Pancreas (tissue), 10 donors: ENCODE measurements at regions not wholly inside any gene's neighbourhood (a gene's known extent, or its start where the extent isn't known, plus 50 kb on each side); places are given as distances from the start of the nearest gene placed in this dataset.

Experiments used
- ATAC-seq, 4 donors: fragments of 200-7000 bp; cut with Tn5 transposase; one replicate each; pipeline versions ENCODE4 v1.8.0 to v1.9.1; 2020; ENCODE audit warnings: mild to moderate bottlenecking in 4 of 4, moderate library complexity in 4 of 4
- DNase-seq, 6 donors: peaks; one replicate each; pipeline ENCODE4 v3.0.0-alpha.2; 2020
- FAIRE-seq: peaks from 2 replicates; lab custom pipeline; 2012; peaks lifted over from hg19 to GRCh38; lab: Jason Lieb, UNC
- H3K27ac ChIP-seq, 4 donors: fragments of 200-600 bp; sonication (generic); 1 replicate in 3 of 4; 2 replicates in 1 of 4; pipeline versions ENCODE4 v1.5.0 to v1.8.0; 2020
- H3K27me3 ChIP-seq, 4 donors: fragments of 200-600 bp; one replicate each; pipeline ENCODE4 v1.8.0; 2021
- H3K36me3 ChIP-seq, 3 donors: fragments of 200-600 bp; sonication (generic) in 1 of 3; one replicate each; pipeline versions ENCODE4 v1.5.0 to v1.8.0; 2020 to 2021
- H3K4me1 ChIP-seq, 3 donors: fragments of 200-600 bp; one replicate each; pipeline ENCODE4 v1.8.0; 2021
- H3K4me3 ChIP-seq, 4 donors: fragments of 200-600 bp; sonication (generic) in 2 of 4; one replicate each; pipeline versions ENCODE4 v1.5.0 to v1.8.0; 2020 to 2021
- H3K9me3 ChIP-seq, 4 donors: fragments of 200-600 bp; one replicate each; pipeline ENCODE4 v1.8.0; 2021
- CTCF ChIP-seq, 4 donors: fragments of 200-600 bp; sonication (generic) in 3 of 4; IDR thresholded peaks; one replicate each; pipeline versions ENCODE4 v1.5.0 to v1.8.0; 2021; ENCODE audit warnings: antibody characterized with exemption in 4 of 4
- WGBS, 2 donors: extraction: QIAGEN DNeasy Blood & Tissue Kit; methylation state at CpG; one replicate each; pipeline ENCODE4 v1.1.7; 2013; 5-methylcytosine and 5-hydroxymethylcytosine counted together
- intact Hi-C, 3 donors: fragments of 100-400 bp; cut with DNase I; formaldehyde crosslinking; loops; one replicate each; pipeline versions ENCODE4 v1.11.1 to v1.14.2; 2022
- donor health status: healthy with polysubstance abuse.
- donor health status: DM: no; HTN: no; CAD: no; lungs with moderate emphysema.
- donor health status: DM: no; HTN: no; CAD: no.
- donor health status: control.
- donor health status: control.
- donor health status: Bipolar disorder and iron deficiency.
- donor health status: DM: yes; HTN: yes; CAD: no.
- donor health status: DM: no; HTN: no; CAD: no.
- donor health status: DM: no; HTN: no; CAD: no.
- donor health status: DM: yes; HTN: yes; CAD: no.

DNA sequence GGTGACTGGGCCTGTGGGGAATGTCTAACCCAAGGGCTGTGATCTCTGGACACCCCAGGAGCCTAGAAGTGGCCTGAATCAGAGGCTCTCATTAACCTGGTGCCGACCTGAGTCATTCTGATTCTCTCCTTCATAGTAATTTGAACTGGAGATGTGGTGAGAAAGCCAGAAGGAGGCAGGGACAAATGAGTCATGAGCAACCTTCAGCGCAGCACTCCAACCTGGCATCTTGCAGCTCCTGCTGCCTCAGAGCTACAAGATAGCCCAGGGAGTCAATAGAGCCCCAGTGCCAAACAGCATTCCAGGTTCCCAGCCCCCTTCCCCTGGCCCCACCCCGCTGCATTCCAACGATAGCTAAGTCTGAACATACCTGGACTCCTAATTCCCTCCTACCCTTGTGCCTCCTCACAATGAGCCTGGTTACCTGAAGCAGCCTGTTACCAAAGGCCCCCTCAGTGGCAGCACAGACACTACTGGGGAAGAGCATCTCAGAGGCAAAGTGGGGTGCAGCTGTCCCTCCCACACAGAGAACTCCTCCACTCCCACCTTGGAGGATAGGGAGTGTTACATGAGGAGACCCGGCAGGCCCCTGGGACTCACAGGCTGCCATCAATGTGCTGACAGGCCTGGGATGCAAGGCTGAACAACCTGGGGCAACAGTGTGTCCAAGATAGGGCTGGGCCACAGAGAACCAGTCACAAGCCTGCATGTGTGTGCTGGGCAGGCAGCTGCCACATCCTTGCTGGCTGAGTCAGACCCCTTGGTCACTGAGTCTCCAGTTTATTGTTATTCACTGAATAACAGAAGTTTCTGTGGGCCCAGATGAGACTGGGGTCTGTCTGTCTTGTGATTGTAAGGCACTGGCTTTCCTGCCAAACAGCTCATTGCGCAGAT, 76.8 kb upstream of the LEP start:
- intact Hi-C loops, result no loop called here
- Histone ChIP-seq H3K4me3 (no peak overlapping the region), H3K27ac (no peak overlapping the region), H3K4me1 (peaks cover 0 to 3% (median 0%) of the 10 kb centered on the region in 3 donors), H3K36me3 (no peaks in the 10 kb centered on the region), H3K27me3 (peaks cover 0 to 3% (median 0%) of the 10 kb centered on the region in 4 donors), H3K9me3 (no peaks in the 10 kb centered on the region)
- FAIRE-seq, result no peak
- 77 to 78% methylated on average over 6 of the region's 6 CpGs for WGBS, 2 donors
- peak in 2 of 6 donors; percentile 48 to 50 for DNase-seq
- peak in 3 of 4 donors; percentile 21 to 30 (median 22) for ATAC-seq
- TF ChIP-seq CTCF (IDR thresholded peaks at IDR 0.05), result no peak

GRCh38 chr7:128164955-128165670, 76.0 kb upstream of the LEP start:
- WGBS, 2 donors, result 89 to 90% methylated on average over 6 of the region's 6 CpGs
- Histone ChIP-seq H3K4me3 (no peak overlapping the region), H3K9me3 (no peaks in the 10 kb centered on the region), H3K36me3 (no peaks in the 10 kb centered on the region), H3K27me3 (peaks cover 0 to 3% (median 0%) of the 10 kb centered on the region in 4 donors), H3K4me1 (peaks cover 0 to 3% (median 0%) of the 10 kb centered on the region in 3 donors), H3K27ac (no peak overlapping the region)
- DNase-seq, result no peak
- intact Hi-C loops, result no loop called here
- no peak for FAIRE-seq
- ATAC-seq, result no peak
- TF ChIP-seq CTCF (IDR thresholded peaks at IDR 0.05), result no peak

DNA sequence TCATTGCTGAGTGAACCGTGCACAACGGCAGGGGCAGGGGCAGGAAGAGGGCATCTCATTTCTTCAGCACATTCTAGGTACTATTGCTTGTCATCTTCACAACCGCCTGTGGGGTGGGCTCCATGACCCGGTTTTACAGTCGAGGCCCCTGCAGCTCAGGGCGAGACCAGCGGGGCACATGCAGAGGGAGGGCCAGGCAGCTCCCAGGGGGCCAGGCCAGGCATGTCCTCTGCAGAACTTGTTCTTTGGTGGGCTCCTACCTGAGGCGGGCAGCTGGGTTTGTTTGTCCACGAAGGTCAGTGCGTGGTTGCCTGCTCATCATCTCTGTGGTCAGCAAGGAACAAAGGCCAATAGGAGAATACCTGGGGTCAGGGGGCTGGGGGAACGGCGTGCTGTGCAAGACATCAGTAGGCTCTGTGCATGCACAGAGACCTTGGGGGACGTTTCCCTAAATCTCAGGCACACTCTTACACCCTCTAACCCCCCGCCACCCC, 75.1 kb upstream of the LEP start:
- Histone ChIP-seq H3K9me3 (no peaks in the 10 kb centered on the region), H3K36me3 (no peaks in the 10 kb centered on the region), H3K27me3 (peaks cover 0 to 3% (median 0%) of the 10 kb centered on the region in 4 donors), H3K4me3 (peak overlapping the region in 2 of 4 donors; percentile 58 to 66), H3K27ac (no peak overlapping the region), H3K4me1 (peaks cover 0 to 3% (median 0%) of the 10 kb centered on the region in 3 donors)
- no peak for TF ChIP-seq CTCF (IDR thresholded peaks at IDR 0.05)
- WGBS, 2 donors, result 35 to 36% methylated on average over 14 of the region's 14 CpGs
- intact Hi-C loops, result no loop called here
- no peak for DNase-seq
- ATAC-seq, result no peak
- FAIRE-seq, result no peak

DNA sequence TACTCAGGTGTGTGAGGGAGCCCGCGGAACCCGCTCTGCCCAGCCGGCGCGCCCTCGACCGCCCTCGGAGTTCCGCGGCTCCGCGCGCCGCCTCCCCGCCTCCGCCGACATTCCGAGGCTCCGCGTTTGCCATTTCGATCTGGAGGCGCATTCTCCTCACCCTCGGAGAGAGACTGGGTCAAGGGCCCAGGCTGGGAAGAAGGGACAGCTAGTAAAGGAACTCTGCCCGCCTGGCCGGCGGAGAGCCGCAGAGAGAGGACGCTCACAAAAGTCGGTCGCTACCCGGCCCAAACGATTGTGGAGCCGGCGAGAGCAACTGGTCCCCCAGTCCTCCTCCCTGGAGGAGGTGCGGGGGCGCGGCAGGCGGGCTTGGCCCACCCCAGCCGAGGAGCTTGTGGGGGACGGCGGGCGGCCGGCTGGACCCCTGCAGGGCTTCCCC, 74.5 kb upstream of the LEP start:
- FAIRE-seq (no peak), DNase-seq (peak in 5 of 6 donors; percentile 12 to 81 (median 45)), ATAC-seq (peak; percentile 41 to 56 (median 50))
- no peak for TF ChIP-seq CTCF (IDR thresholded peaks at IDR 0.05)
- 1% methylated on average over 34 to 44 of the region's 44 CpGs for WGBS, 2 donors
- Histone ChIP-seq H3K4me3 (peak overlapping the region; percentile 28 to 66 (median 50)), H3K4me1 (peaks cover 0 to 3% (median 0%) of the 10 kb centered on the region in 3 donors), H3K27ac (peak overlapping the region in 3 of 4 donors; percentile 4 to 62 (median 46)), H3K9me3 (no peaks in the 10 kb centered on the region), H3K36me3 (no peaks in the 10 kb centered on the region), H3K27me3 (peaks cover 0 to 3% (median 0%) of the 10 kb centered on the region in 4 donors)
- intact Hi-C loops, result no loop called here
